ENCODE measurements at regions not wholly inside any gene's neighbourhood (a gene's known extent, or its start where the extent isn't known, plus 50 kb on each side); places are given as distances from the start of the nearest gene placed in this dataset.
A peak's percentile ranks its signal among the peaks of the same experiment; 100 is the strongest.
"Not testable (repeated sequence)": the region's sequence is repeated elsewhere in the genome, so short reads cannot be mapped to it uniquely, and the experiment has no call there.

DNA sequence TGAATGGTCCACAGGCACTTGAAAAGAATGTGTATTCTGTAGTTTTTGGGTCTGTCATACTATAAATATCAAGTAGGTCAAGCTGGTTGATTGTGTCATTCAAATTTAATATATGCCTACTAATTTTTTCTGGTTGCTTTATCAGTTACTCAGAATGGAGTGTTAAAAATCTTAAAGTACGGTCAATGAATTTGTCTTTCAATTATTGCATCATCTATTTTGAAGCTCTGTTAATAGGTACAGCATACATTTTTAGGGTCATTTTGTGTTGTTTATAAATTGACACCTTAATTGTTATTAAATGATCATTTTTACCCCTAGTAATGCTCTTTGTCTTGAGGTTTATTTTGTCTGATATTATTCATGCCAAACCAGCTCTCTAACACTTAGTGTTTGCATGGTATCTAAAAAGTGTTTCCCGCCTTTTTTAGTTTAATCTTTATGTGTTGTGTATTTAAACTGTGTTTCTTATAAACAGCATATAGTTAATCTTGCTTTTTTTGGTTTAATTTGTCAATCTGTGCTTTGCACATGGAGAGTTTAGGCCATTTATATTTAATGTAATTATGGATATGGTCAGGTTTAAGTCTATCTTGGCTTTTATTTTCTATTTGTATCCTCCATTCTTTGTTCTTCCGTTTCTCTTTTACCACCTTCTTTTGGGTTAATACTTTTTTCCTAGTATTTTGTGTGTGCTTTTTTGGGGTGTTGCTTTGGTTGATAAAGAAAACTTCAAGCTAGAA is 204.9 kb upstream of the EEF2KMT start:
- DNase-seq (ENCODE audit: low read depth in 2 of 3, low spot score in 1 of 3): no peak

DNA sequence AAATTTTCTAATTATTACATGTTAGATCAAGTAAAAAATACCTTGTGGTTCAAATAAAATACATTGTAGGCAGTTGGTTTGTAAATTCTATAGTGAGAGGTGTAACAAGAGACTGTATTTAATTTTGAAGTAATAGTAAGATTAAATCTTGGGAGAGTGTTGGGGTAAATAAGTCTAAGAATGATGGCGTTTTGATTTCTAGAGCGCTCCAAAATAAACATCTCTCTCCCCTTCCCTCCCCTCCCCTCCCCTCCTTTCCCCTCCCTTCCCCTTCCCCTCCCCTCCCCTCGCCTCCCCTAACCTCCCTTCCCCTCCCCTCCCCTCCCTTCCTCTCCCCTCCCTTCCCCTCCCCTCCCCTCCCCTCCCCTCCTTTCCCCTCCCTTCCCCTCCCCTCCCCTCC is 200.6 kb upstream of the EEF2KMT start:
- no peak for DNase-seq (ENCODE audit: low read depth in 2 of 3, low spot score in 1 of 3)

DNA sequence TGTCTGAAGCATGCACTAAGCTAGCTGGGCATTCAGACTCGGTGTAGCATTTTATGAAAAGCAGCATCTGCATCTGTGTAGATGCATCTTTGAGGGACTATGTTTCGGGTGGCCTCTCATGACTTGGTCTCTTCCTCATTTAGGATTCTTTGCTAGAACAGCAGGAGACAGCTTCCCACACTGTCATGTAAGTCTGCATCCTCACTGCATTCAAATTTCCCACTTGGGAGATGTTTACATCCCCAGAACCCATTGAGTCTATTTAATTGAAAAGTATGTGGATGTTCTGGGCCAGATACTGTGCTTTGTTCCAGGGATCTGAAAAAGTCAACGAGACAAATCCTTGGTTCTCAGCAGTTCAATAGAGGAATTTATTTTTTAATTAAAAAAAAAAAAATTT is 198.6 kb upstream of the EEF2KMT start:
- DNase-seq (ENCODE audit: low read depth in 2 of 3, low spot score in 1 of 3): no peak

DNA sequence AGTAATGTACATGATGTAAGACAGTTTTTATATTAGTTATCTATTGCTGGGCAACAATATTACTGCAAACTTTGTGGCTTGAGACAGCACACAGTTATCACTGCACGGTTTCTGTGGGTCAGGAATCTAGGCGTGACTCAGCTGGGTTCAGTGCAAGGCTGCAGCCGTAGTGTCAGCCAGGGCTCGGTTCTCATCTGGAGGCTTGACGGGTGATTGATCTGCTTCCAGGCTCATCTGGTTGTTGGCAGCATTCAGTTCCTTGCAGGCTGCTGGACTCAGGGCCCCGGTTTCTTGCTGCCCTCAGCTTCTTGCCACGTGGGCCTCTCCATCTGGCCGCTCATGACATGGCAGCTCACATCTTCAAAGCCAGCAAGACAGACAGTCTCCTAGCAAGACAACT is 197.7 kb upstream of the EEF2KMT start:
- not testable (repeated sequence) for DNase-seq (ENCODE audit: low read depth in 2 of 3, low spot score in 1 of 3)

DNA sequence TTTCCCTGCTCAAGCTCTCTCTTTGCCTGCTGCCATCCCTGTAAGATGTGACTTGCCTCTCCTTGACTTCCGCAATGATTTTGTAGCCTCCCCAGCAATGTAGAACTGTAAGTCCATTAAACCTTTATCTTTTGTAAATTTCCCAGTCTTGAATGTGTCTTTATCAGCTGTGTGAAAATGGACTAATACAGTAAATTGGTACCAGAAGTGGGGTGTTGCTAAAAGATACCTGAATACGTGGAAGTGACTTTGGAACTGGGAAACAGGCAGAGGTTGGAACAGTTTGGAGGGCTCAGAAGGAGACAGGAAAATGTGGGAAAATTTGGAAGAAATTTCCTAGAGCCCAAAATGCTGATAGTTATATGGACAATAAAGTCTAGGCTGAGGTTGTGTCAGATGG is 184.6 kb upstream of the EEF2KMT start:
- DNase-seq (ENCODE audit: low read depth in 2 of 3, low spot score in 1 of 3): not testable (repeated sequence)

DNA sequence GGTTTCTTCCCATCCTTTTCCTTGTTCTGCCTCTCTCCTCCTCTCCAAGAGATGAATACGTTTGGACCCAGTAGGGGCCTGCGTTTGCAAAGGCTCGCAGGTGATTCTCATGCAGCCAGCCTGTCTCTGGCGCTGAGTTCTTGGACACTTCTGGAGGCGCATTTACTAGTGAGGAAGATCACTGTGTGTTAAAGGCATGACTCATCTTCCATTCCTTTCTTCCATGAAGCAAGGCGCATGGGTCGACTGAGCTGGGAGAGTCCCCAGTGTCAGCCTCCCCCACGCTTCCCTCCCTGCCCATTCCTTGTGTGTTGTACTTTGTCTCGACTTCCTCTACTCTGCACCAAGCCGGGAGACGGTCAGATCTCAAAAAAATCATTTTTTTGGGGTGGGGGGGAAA is 159.9 kb upstream of the EEF2KMT start:
- no peak for DNase-seq (ENCODE audit: low read depth in 2 of 3, low spot score in 1 of 3)

DNA sequence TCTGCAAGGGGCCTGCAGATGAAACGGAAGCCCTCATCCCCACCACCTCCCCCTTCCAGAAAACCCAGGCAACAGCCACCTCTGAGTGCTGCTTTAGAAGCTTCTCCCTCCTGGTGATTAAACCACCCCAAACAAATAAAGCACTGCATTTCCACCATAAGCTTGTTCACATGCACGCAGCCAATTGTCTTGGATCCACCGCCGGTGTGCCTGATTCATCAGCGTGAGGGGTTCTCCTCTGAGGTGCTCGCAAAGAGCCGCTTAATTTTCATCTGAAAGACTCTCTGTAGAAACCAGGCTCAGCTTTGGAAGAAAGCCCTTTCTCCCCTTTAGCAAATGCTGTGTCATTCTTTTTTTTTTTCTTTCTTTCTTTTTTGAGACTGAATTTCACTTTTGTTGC is 155.2 kb upstream of the EEF2KMT start:
- DNase-seq (ENCODE audit: low read depth in 2 of 3, low spot score in 1 of 3): no peak

DNA sequence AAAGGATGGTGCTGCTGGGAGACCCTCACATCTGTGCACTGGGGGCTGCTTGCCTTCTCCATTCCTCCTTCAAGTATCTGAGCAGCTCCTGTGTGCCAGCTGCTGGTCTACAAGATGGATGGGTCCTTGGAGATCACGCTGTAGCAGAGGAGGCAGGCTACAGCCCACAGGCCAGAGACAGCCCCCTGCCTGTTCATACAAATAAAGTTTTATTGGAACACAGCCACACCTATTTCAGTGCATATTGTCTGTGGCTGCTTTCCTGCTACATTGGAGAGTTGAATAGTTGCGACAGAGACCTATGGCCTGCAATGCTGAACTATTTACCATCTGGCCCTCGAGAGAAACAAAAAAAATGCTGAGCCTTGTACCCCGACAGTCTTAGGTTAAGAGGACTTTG is 149.8 kb upstream of the EEF2KMT start:
- DNase-seq (ENCODE audit: low read depth in 2 of 3, low spot score in 1 of 3): not testable (repeated sequence)

DNA sequence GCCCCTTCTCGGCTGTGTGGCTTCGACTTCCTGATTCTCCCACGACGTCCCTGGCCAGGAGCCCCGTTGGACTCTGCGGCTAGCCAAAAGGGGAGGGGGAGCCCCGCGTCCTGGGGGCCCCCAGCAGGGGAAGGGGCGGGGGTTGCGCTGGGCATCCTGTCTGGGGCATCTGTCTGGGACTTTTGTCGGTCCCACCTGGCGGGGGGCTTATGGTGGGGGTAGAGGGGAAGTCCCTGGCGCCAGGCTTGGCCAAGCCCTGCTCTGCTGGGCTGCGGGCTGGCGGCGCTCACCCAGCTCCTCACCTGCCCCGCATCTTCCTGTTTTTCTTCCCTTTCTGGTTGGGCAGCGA is 142.7 kb upstream of the EEF2KMT start:
- not testable (repeated sequence) for DNase-seq (ENCODE audit: low read depth in 2 of 3, low spot score in 1 of 3)

DNA sequence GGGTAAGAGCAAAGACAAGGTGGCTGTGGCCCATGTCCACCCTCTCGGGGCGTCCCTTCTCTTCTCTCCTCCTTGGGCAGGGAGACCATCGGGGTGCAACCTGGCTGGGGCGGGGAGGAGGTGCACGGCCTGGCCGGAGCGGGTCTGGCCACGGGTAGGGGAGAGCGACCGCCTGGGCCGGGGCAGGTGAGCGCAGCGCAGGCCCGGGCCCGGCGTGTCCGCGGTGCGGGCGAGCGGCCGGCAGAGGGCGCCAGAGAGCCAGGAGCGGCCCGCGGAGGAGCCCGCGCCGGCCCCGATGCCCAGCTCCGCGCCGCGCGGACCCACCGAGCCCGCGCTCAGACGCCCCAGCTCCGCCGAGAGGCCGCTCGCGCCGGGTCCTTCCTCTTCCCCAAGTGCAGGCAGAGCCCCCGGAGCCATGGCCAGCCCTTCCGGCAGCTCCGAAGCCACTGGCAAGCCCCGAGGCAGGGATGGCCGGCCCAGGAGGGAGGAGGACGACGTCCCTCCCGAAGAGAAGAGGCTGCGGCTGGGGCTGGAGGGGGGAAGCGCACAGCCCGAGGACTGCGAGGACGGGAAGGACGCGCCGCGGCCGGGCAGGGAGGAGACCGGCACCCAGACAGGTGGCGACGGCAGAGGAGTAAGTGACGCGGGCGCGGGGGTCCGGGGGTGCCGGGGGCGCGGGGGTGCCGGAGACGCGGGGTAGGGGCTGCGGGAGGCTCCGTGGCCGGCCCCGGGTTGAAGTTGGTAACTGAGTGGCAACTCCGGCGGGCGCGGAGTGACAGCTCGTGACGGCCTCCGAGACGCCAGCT is 142.1 kb upstream of the EEF2KMT start:
- DNase-seq (ENCODE audit: low read depth in 2 of 3, low spot score in 1 of 3): peak; percentile 3 to 39 (median 23)

DNA sequence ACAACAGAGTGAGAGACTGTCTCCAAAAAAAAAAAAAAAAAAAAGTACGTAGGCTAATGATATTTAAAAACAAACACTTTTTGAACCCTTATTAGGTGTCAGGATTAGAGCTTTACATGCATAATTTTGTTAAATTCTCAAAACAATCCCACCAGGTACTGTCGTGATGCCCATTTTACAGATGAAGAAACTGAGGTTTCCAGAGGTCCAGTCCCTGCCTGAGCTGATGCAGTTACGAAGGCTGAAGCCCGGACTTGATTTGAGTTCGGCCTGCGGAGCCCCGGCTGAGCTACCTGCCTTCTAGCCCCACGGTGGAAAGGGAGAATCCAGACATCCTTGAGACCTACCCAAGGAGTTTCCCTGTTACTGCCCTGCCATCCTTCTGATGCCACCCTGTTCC is 137.5 kb upstream of the EEF2KMT start:
- DNase-seq (ENCODE audit: low read depth in 2 of 3, low spot score in 1 of 3): no peak

DNA sequence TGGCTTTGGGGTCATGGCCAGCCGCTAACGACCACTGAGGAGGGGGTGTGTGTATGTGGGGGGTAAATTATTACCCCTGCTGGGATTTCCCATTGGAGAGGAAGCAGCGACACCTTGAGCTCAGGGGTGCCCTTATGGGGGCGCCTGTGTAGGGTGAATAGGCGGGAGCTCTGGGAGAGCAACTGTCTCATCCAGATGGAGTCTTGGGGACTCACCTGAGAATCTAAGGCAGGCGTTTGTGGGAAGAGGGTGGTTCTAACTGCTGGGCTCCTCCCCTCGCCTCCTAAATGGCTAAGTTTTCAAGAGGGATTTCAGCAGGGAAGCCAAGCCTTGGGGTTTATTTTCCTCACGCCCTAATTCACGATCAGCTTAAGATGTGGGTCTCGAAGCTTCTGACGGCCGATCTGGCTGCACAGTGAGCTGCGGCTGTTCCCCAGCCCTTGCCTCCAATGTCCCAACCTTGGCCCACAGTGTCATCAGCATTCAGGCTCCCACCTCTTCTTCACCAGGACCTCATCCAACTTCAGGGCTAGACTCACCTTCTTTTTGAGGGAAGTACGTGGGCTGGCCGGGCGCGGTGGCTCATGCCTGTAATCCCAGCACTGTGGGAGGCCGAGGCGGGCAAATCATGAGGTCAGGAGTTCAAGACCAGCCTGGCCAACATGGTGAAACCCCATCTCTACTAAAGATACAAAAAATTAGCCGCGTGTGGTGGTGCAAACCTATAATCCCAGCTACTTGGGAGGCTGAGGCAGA is 136.9 kb upstream of the EEF2KMT start:
- no peak for DNase-seq (ENCODE audit: low read depth in 2 of 3, low spot score in 1 of 3)

DNA sequence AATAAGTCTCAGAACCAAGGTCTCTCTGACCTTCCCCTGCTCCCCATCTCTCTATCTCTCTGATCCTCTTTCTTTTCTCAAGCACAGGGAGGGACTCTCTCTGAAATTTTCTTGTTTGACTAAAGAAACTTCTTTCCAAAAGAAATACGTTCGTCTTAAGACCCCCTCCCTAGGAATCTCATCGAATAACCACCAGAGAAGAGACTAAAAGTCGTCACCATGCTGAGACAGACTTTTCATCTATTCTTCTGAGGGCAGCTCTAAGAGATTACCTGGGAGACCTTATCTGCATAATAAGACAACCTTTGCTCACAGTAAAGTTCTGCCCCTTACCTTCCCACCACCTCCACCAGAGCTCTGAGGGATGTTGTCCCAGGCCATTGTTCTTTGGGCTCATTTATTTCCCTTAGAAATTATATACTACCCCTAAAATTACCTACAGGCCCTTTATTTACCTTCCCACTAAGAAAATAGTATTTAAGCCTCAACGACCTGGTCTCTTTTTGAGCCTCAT is 133.7 kb upstream of the EEF2KMT start:
- DNase-seq (ENCODE audit: low read depth in 2 of 3, low spot score in 1 of 3): no peak

DNA sequence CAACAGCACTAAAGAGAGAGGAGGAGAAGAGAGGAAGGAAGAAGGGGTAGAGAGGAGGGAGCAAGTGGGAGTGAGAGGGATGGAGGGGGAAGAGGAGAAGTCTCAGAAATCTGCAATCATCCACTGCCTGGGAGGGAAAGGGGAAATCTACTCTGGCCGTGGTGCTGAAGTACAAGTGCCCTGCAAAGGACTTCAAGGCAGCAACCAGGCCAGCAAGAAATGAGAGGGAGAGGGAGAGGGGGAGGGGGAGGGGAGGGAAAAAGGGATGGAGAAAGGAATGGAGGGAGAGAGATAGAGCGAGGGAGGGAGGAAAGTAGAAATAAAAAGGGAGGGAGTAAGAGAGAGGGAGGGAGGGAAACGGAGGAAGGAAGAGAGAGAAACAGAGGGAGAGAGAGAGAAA is 130.8 kb upstream of the EEF2KMT start:
- no peak for DNase-seq (ENCODE audit: low read depth in 2 of 3, low spot score in 1 of 3)

DNA sequence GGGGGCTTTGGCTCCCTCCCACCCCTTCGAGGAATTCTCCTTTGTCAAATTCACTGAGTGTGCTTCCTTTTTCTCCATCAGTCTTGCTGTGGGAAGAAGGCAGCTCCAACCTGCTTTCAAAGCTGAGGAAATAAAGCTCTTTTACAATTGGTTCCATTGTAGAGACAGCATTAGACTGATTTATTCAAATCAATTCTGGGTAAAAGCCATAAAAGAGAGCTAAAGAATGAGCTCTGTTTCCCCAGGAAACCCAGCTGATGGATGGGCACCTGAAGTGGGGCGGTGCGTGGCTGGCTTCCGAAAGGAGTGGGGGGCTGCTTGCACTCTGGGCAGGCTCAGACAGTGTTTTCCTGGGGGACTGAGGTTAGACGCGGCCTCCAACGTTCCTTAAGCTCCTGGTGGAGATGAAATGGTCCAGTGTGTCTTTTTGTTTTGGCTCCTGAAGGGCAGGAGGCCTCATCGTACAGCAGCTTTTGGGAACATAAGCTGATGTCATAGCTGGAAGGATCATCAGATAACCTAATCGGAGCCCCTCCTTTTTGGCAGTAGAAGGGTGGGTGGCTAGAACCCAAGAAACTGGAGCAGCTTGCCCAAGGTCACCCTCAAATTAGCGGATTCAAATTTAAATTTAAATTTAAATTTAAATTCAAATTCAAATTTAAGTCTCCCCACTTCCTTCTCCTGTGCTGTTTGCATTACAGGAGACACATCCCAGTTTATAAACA is 128.5 kb upstream of the EEF2KMT start:
- no peak for DNase-seq (ENCODE audit: low read depth in 2 of 3, low spot score in 1 of 3)

DNA sequence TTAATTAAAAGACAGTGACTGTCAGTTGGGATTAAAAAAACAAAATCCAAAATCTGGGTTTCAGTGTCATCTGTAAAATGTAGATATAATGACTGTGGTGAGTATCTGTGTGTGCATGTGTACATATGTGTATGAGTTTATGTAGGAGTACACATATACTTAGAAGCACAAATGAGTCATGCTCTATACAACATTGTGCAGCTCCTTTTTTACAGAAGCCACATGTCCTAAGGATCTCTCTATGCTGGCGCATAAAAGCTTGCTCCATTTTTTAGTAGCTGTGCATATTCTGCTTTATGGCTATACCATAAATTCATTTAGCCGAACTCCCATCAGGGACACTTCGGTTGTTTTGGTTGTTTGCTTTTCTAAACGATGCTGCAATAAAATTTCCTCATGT is 125.2 kb upstream of the EEF2KMT start:
- DNase-seq (ENCODE audit: low read depth in 2 of 3, low spot score in 1 of 3): no peak

DNA sequence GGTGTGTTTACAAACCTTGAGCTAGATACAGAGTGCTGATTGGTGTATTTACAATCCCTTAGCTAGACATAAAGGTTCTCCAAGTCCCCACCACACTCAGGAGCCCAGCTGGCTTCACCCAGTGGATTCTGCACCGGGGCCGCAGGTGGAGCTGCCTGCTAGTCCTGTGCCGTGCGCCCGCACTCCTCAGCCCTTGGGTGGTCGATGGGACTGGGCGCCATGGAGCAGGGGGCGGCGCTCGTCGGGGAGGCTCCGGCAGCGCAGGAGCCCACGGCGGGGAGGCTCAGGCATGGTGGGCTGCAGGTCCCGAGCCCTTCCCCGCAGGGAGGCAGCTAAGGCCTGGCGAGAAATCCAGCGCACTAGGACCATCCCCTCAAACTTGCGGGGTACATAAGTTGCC is 124.2 kb upstream of the EEF2KMT start:
- not testable (repeated sequence) for DNase-seq (ENCODE audit: low read depth in 2 of 3, low spot score in 1 of 3)

DNA sequence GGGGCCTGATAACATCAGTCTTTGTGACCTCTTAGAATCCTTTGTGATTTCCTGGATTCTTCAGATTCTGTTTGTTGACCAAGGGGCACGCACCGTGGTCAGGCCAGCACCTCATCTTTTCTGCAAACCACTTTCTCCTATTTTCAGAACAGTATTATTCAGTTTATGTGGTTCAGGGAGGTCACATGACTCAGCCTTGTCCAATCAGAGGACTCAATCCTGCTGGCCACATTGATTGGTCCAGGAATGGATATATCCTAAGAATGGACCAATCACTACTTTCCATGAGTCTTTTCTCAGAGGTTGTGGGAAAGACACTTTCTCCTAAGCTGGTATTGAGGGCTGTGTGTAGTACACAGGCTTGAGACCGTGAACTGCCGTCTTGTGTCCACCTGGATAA is 123.1 kb upstream of the EEF2KMT start:
- no peak for DNase-seq (ENCODE audit: low read depth in 2 of 3, low spot score in 1 of 3)

DNA sequence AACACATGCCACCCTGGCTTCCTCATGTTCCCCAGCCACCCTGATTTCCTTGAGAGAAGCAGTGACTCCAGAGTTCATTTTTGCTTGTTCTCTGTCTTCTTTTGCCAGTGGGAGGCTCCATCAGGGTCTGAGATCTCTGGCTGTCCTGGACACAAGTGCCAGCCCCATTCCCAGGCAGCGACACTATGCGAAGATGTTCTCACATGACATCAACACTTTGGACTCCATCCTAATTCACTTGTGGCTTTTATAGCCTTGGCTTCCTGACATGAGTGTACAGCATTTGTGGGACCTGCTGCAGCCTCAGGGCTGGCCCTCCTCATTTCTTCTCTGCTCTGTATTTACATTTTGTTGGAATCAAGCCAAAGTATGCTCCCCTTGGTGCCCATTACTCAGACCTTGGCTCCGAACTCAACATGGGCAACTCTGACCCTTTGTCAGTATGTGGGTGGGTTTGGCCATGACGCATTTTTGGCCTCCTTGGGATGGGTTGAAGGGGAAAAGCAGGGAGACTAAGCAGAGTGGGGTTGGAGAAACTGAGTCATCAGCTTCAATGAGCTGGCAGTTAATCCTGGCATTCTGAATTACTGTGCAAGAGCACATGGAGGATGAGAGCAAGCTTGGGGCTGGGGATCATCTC is 119.0 kb upstream of the EEF2KMT start:
- DNase-seq (ENCODE audit: low read depth in 2 of 3, low spot score in 1 of 3): no peak

DNA sequence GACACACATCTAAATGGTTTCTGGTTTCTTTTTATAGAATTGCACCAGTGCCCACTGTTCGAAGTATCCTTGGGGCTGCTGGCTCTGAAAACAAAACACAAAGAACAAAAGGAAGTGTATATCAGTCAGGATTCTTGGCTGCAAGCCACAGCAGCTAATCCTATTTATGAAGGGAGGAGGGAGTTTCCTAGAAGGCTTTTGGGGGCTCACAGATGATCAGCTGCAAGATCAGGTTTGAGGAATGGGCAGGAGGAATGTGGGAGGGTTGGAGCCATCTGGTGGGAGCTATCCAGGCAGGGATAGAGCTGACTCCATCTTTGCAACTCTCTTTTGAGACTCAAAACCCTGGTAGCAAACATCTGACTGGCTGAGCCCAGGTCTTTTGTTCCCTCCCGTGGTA is 118.3 kb upstream of the EEF2KMT start:
- no peak for DNase-seq (ENCODE audit: low read depth in 2 of 3, low spot score in 1 of 3)

DNA sequence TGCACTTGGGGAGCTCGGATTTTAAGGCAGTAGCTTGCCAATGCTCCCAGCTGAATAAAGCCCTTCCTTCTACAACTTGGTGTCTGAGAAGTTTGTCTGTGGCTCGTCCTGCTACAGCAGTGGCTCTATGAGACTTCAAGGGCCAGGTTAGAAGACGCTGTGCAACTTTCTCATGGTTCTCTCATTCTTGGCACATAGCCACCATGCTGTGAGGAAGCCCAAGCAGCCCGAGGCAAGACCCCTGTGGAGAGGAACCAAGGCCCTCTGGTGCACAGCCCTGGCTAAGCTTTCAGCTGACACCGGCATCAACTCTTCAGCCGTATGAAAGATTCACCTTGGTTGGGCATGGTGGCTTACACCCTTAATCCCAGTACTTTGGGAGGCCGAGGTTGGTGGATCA is 116.9 kb upstream of the EEF2KMT start:
- no peak for DNase-seq (ENCODE audit: low read depth in 2 of 3, low spot score in 1 of 3)
